ENCODE measurements at regions not wholly inside any gene's neighbourhood (a gene's known extent, or its start where the extent isn't known, plus 50 kb on each side); places are given as distances from the start of the nearest gene placed in this dataset.

DNA sequence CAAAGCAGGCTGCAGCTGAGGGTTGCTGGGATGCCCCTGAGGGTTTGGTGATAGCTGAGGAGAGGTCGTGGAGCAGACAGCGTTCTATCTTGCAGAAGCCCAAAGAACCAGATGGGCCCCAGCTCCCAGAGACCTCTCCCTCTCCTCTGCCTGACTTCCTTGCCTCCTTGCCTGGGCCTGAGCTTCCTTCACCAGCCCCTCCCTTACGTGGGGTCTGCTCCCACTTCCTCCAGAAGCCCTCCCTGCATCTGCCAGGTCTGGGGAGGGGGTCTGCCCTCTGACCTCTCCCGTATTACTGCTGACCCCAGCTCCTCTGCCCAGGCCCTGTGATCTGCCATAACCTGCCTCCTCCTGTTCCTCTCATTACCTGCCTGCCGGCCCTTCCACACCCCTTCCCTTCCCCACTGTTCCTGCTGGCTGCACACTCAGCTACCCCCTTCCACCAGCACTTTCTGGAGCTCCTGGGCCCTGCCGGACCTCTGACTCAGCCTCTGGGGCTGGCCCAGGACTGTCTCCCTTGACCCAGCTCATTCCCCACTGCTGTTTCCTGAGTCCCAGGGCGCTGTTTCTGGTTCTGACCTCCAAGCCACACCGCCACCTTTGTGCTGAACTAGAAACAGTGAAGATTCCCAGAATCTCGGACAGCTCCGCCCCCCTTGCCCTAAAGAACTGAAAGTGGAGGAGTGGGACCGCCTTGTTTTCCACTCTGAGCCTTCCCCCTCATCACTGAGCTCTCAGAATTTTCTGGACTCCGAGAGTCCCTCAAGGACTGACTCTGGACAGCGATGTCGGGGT lies 237.7 kb upstream of the C1orf174 start:
- Histone ChIP-seq H3K27ac (no peak overlapping the region), H3K4me3 (ENCODE audit: low read depth in 1 of 2, low read length in 1 of 2) (no peak overlapping the region), H3K9me3 (no peaks in the 10 kb centered on the region), H3K27me3 (peaks cover 11% of the 10 kb centered on the region), H3K4me1 (ENCODE audit: control insufficient read depth in 1 of 2, insufficient read depth in 1 of 2, low read depth in 1 of 2, low read length in 1 of 2) (no peaks in the 10 kb centered on the region), H3K36me3 (no peaks in the 10 kb centered on the region)
- TF ChIP-seq, protein P1, sequence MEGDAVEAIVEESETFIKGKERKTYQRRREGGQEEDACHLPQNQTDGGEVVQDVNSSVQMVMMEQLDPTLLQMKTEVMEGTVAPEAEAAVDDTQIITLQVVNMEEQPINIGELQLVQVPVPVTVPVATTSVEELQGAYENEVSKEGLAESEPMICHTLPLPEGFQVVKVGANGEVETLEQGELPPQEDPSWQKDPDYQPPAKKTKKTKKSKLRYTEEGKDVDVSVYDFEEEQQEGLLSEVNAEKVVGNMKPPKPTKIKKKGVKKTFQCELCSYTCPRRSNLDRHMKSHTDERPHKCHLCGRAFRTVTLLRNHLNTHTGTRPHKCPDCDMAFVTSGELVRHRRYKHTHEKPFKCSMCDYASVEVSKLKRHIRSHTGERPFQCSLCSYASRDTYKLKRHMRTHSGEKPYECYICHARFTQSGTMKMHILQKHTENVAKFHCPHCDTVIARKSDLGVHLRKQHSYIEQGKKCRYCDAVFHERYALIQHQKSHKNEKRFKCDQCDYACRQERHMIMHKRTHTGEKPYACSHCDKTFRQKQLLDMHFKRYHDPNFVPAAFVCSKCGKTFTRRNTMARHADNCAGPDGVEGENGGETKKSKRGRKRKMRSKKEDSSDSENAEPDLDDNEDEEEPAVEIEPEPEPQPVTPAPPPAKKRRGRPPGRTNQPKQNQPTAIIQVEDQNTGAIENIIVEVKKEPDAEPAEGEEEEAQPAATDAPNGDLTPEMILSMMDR (IDR thresholded peaks at IDR 0.05), result no peak

DNA sequence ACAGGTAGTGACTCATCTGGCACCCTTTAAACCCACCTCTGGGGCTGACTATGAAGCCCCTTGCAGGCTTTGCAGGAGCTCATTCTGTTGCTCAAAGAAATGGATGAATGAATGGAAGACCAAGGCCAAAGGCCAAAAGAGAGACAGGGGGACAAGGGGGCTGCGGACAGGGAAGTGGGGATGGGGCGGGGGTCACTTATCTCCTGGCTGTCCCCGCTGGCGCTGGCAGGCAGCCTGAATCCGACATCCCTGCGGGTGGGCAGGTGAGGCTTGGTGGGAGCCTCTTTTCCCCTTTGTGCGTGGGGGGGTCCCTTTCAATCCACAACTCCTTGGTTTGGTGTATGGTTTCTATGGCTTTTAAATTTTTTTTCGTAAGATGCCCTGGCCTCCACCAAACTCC lies 239.6 kb upstream of the C1orf174 start:
- Histone ChIP-seq H3K27ac (no peak overlapping the region), H3K4me1 (ENCODE audit: control insufficient read depth in 1 of 2, insufficient read depth in 1 of 2, low read depth in 1 of 2, low read length in 1 of 2) (no peaks in the 10 kb centered on the region), H3K4me3 (ENCODE audit: low read depth in 1 of 2, low read length in 1 of 2) (no peak overlapping the region), H3K9me3 (no peaks in the 10 kb centered on the region), H3K36me3 (no peaks in the 10 kb centered on the region), H3K27me3 (peaks cover 11% of the 10 kb centered on the region)
- TF ChIP-seq, protein P1 (IDR thresholded peaks at IDR 0.05), result no peak

DNA sequence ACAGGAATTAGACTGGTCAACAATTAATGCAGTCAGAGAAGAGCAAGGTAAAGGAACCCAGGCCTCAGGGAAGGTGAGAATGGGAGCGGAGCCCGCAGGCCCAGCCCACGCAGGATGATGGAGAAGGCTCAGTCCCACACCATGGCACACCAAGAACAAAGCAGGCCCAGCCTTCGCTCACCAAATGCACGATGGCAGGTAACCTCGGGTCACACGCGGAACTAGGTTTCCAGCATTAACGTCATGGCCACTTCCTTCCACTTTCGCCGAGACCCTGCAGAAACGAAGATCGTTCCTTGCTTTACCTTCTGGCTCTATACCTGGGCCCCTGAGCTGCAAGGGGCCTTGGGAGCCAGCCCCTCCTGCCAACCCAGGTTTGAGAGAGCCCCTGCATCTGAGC lies 240.2 kb upstream of the C1orf174 start:
- no peaks in the 10 kb centered on the region for H3K36me3 ChIP-seq
- no peak overlapping the region for H3K4me3 ChIP-seq (ENCODE audit: low read depth in 1 of 2, low read length in 1 of 2)
- H3K9me3 ChIP-seq, result no peaks in the 10 kb centered on the region
- TF ChIP-seq, protein P1 (IDR thresholded peaks at IDR 0.05), result no peak
- H3K27me3 ChIP-seq, result peaks cover 11% of the 10 kb centered on the region
- no peak overlapping the region for H3K27ac ChIP-seq
- no peaks in the 10 kb centered on the region for H3K4me1 ChIP-seq (ENCODE audit: control insufficient read depth in 1 of 2, insufficient read depth in 1 of 2, low read depth in 1 of 2, low read length in 1 of 2)

DNA sequence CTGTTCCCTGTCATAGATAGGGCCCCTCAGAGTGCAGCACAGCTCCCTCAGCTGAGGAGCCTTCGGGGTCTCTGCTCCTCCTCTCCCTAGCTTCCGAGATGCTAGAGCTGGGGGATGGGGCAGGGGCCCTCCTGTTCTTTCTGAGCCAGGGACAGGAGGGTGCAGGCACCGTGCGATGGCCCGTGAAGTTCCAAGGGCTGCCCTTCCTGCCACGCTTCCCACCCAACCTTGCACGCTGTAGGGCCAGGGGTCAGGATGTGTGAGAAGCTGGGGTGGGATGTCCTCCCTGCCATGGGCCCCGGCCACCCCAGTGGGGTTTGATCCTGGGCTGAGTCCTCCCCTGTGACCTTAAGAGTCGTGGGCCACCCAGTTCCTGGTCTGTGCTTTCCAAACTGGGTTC lies 240.7 kb upstream of the C1orf174 start:
- H3K4me1 ChIP-seq (ENCODE audit: control insufficient read depth in 1 of 2, insufficient read depth in 1 of 2, low read depth in 1 of 2, low read length in 1 of 2), result no peaks in the 10 kb centered on the region
- peaks cover 11% of the 10 kb centered on the region for H3K27me3 ChIP-seq
- TF ChIP-seq, protein P1 (IDR thresholded peaks at IDR 0.05), result no peak
- no peak overlapping the region for H3K4me3 ChIP-seq (ENCODE audit: low read depth in 1 of 2, low read length in 1 of 2)
- no peak overlapping the region for H3K27ac ChIP-seq
- no peaks in the 10 kb centered on the region for H3K36me3 ChIP-seq
- H3K9me3 ChIP-seq, result no peaks in the 10 kb centered on the region

- H3K36me3 ChIP-seq, result no peaks in the 10 kb centered on the region
- TF ChIP-seq, protein P1 (IDR thresholded peaks at IDR 0.05), result no peak
- H3K9me3 ChIP-seq, result no peaks in the 10 kb centered on the region
- H3K27me3 ChIP-seq, result no peaks in the 10 kb centered on the region
- H3K27ac ChIP-seq, result no peak overlapping the region
- H3K4me3 ChIP-seq (ENCODE audit: low read depth in 1 of 2, low read length in 1 of 2), result no peak overlapping the region
- H3K4me1 ChIP-seq (ENCODE audit: control insufficient read depth in 1 of 2, insufficient read depth in 1 of 2, low read depth in 1 of 2, low read length in 1 of 2), result no peaks in the 10 kb centered on the region
Observed at GRCh38 chr1:4144349-4144971, 244.4 kb upstream of the C1orf174 start.

Data from neutrophil (primary cell).